K562 (cell line): ENCODE measurements at regions not wholly inside any gene's neighbourhood (a gene's known extent, or its start where the extent isn't known, plus 50 kb on each side); places are given as distances from the start of the nearest gene placed in this dataset.

ENCODE experiments used
- ATAC-seq: fragments of 200-7000 bp; cut with Tn5 transposase; 3 replicates; pipeline ENCODE4 v1.9.1; 2020; ENCODE audit warnings: moderate library complexity
- BruUV-seq: library from RNA; stranded (reverse); fragments of 400-500 nt; replicated peaks from 2 replicates; lab custom pipeline; 2021; lab: Mats Ljungman, UMichigan
- CTCF ChIA-PET: fragments of 300-600 bp; formaldehyde crosslinking; extraction: SDS; loops from one replicate; lab custom pipeline; 2021; ENCODE audit warnings: low intra/inter-chr PET ratio; lab: Yijun Ruan, JAX
- POLR2A ChIA-PET: fragments of 300-600, 350-650 bp; sonication (Branson Sonifier 250); formaldehyde crosslinking; extraction: SDS; loops from one replicate; lab custom pipeline; 2021; ENCODE audit warnings: antibody characterized with exemption, inconsistent platforms; lab: Yijun Ruan, JAX
- DNase-seq, 4 experiments: peaks; one replicate each; pipeline versions ENCODE4 v3.0.0 to v3.0.0-alpha.2; 2011 to 2018; ENCODE audit warnings: low spot score in 3 of 4, mixed read lengths in 3 of 4; ENCODE audit errors: extremely low read depth in 1 of 4
- FAIRE-seq: peaks from 2 replicates; lab custom pipeline; 2011; peaks lifted over from hg19 to GRCh38; lab: Jason Lieb, UNC
- H2AFZ ChIP-seq: 2 replicates; pipeline ENCODE4 v1.6.0; 2011; ENCODE audit warnings: low read depth, low read length, control low read depth, inconsistent platforms
- H3K27ac ChIP-seq: fragments of 200-600 bp; 3 replicates; pipeline ENCODE4 v1.8.0; 2011; ENCODE audit warnings: low read depth, mild to moderate bottlenecking, control low read depth, inconsistent platforms, low read length, moderate library complexity, mixed read lengths; ENCODE audit errors: extremely low read depth
- H3K27me3 ChIP-seq, 2 experiments: fragments of 300-600 bp in 1 of 2; 2 replicates in 1 of 2; 3 replicates in 1 of 2; pipeline versions ENCODE4 v1.6.0 to v1.8.0; 2011; ENCODE audit warnings: inconsistent platforms in 2 of 2, low read length in 2 of 2, mild to moderate bottlenecking in 1 of 2, mixed read lengths in 1 of 2, moderate library complexity in 1 of 2; ENCODE audit not compliant: control insufficient read depth in 2 of 2, insufficient read depth in 2 of 2
- H3K36me3 ChIP-seq: fragments of 300-600 bp; 3 replicates; pipeline ENCODE4 v1.8.0; 2011; ENCODE audit warnings: mild to moderate bottlenecking, low read length, inconsistent platforms; ENCODE audit not compliant: control insufficient read depth, insufficient read depth
- H3K4me1 ChIP-seq, 2 experiments: fragments of 200-600 bp in 1 of 2; replicated peaks in 1 of 2; 2 replicates in 1 of 2; 3 replicates in 1 of 2; pipeline versions ENCODE4 v1.5.1 to v1.8.0; 2011; ENCODE audit warnings: inconsistent platforms in 2 of 2, low read length in 2 of 2, mild to moderate bottlenecking in 1 of 2, mixed read lengths in 1 of 2, moderate library complexity in 1 of 2; ENCODE audit not compliant: control insufficient read depth in 2 of 2, insufficient read depth in 2 of 2
- H3K4me2 ChIP-seq: 2 replicates; pipeline ENCODE4 v1.6.1; 2011; ENCODE audit warnings: low read length, control low read depth, inconsistent platforms, mixed read lengths; ENCODE audit not compliant: insufficient read depth
- H3K4me3 ChIP-seq: fragments of 200-600 bp; sonication (generic), shearing (Covaris generic); 2 replicates; pipeline ENCODE4 v1.5.1; 2016; ENCODE audit warnings: control low read depth, inconsistent platforms
- H3K79me2 ChIP-seq: fragments of 200-600 bp; 3 replicates; pipeline ENCODE4 v1.8.0; 2011; ENCODE audit warnings: low read length, inconsistent platforms; ENCODE audit not compliant: control insufficient read depth, insufficient read depth
- H3K9ac ChIP-seq, 2 experiments: 2 replicates each; pipeline versions ENCODE4 v1.6.0 to v1.6.1; 2011; ENCODE audit warnings: low read depth in 2 of 2, low read length in 2 of 2, control low read depth in 1 of 2, inconsistent platforms in 1 of 2, mild to moderate bottlenecking in 1 of 2, mixed read lengths in 1 of 2; ENCODE audit not compliant: insufficient read depth in 1 of 2
- H3K9me1 ChIP-seq: one replicate; pipeline ENCODE4 v1.6.0; 2011; ENCODE audit warnings: inconsistent platforms, mild to moderate bottlenecking, low read length, moderate library complexity; ENCODE audit not compliant: control insufficient read depth, insufficient read depth
- H3K9me3 ChIP-seq: replicated peaks from 2 replicates; pipeline ENCODE4 v1.5.1; 2011; ENCODE audit warnings: low read depth, low read length, inconsistent platforms; ENCODE audit not compliant: control insufficient read depth, insufficient read depth
- H4K20me1 ChIP-seq: replicated peaks from 2 replicates; pipeline ENCODE4 v1.6.1; 2011; ENCODE audit warnings: low read length, inconsistent platforms, mixed read lengths; ENCODE audit not compliant: control insufficient read depth, insufficient read depth
- CBX2 ChIP-seq: fragments of 200-600 bp; sonication (generic); IDR thresholded peaks from one replicate; pipeline ENCODE4 v1.6.1; 2012; ENCODE audit warnings: mild to moderate bottlenecking, low read length, inconsistent platforms; ENCODE audit not compliant: insufficient read depth, poor library complexity, severe bottlenecking
- FOS ChIP-seq: IDR thresholded peaks from 3 replicates; pipeline ENCODE4 v1.6.1; 2011; ENCODE audit not compliant: insufficient read length; ENCODE audit errors: extremely low read depth
- NCOA2 ChIP-seq, 2 experiments: fragments of 450-650 bp; IDR thresholded peaks; 2 replicates each; pipeline ENCODE4 v1.6.1; 2018; ENCODE audit warnings: mild to moderate bottlenecking in 2 of 2, moderate library complexity in 1 of 2; ENCODE audit not compliant: partially characterized antibody in 2 of 2
- NEUROD1 ChIP-seq: fragments of 150-350 bp; IDR thresholded peaks from 2 replicates; pipeline ENCODE4 v1.6.1; 2014; ENCODE audit warnings: borderline replicate concordance, low read length, low read depth; ENCODE audit not compliant: partially characterized antibody
- PHTF2 ChIP-seq: fragments of 250-450 bp; sonication (Bioruptor Pico); IDR thresholded peaks from 2 replicates; pipeline ENCODE4 v1.5.0; 2021; ENCODE audit warnings: mild to moderate bottlenecking
- POLR3G ChIP-seq: IDR thresholded peaks from 2 replicates; pipeline ENCODE4 v1.6.1; 2011; ENCODE audit not compliant: insufficient read length, insufficient replicate concordance; ENCODE audit errors: extremely low read depth
- RBM15 ChIP-seq: fragments of 200-400 bp; formaldehyde crosslinking; IDR thresholded peaks from 2 replicates; pipeline ENCODE4 v1.6.1; 2018; ENCODE audit warnings: mild to moderate bottlenecking, low read length, moderate library complexity; ENCODE audit not compliant: insufficient read depth
- SMAD1 ChIP-seq: fragments of 150-350 bp; IDR thresholded peaks from 2 replicates; pipeline ENCODE4 v1.6.1; 2014; ENCODE audit warnings: low read length, low read depth; ENCODE audit not compliant: partially characterized antibody
- TEAD4 ChIP-seq, 2 experiments: sonication (generic) in 1 of 2; formaldehyde crosslinking in 1 of 2; IDR thresholded peaks; 2 replicates each; pipeline versions ENCODE4 v1.6.1 to v1.8.0; 2012 to 2022; ENCODE audit warnings: borderline replicate concordance in 1 of 2, inconsistent platforms in 1 of 2, low read length in 1 of 2, mild to moderate bottlenecking in 1 of 2, missing genetic modification reagents in 1 of 2
- YY1 ChIP-seq, 3 experiments: IDR thresholded peaks; 2 replicates each; pipeline ENCODE4 v1.6.1; 2011; ENCODE audit warnings: low read length in 2 of 3, mild to moderate bottlenecking in 2 of 3, moderate library complexity in 2 of 3, borderline replicate concordance in 1 of 3, control low read depth in 1 of 3, low read depth in 1 of 3; ENCODE audit not compliant: insufficient read depth in 3 of 3, insufficient replicate concordance in 2 of 3, control insufficient read depth in 1 of 3, insufficient read length in 1 of 3; ENCODE audit errors: extremely low read depth in 1 of 3
- ZEB2 ChIP-seq: fragments of 450-650 bp; IDR thresholded peaks from 2 replicates; pipeline ENCODE4 v1.6.1; 2016
- ZNF445 ChIP-seq: fragments of 250-450 bp; sonication (Bioruptor Pico); IDR thresholded peaks from 2 replicates; pipeline ENCODE4 v1.4.0; 2020; ENCODE audit warnings: low read depth, mild to moderate bottlenecking, moderate library complexity
- WGBS: fragments of 100-300 bp; shearing (Covaris generic); methylation state at CpG from one replicate; pipeline ENCODE4 v1.1.6; 2016; ENCODE audit warnings: low coverage, mixed read lengths; ENCODE audit not compliant: insufficient coverage; ENCODE audit errors: missing lambda C conversion rate; 5-methylcytosine and 5-hydroxymethylcytosine counted together
- in situ Hi-C: fragments of 300-500 bp; cut with MboI; formaldehyde crosslinking; loops from 4 replicates; pipeline ENCODE4 v1.15.0; 2018; ENCODE audit warnings: inconsistent platforms, mixed read lengths
- intact Hi-C: fragments of 100-400 bp; cut with micrococcal nuclease; formaldehyde crosslinking; loops from 2 replicates; pipeline ENCODE4 v1.14.2; 2022
- TF ChIP-seq, protein P1 (sequence below): fragments of 250-450 bp; sonication (Bioruptor Pico); IDR thresholded peaks from 2 replicates; pipeline ENCODE4 v1.9.0; 2021; ENCODE audit warnings: mild to moderate bottlenecking, inconsistent platforms
- TF ChIP-seq, protein P2 (sequence below), 2 experiments: fragments of 450-650 bp; IDR thresholded peaks; 2 replicates each; pipeline ENCODE4 v1.6.1; 2018; ENCODE audit warnings: mild to moderate bottlenecking in 2 of 2, low read depth in 1 of 2; ENCODE audit not compliant: partially characterized antibody in 2 of 2

DNA sequence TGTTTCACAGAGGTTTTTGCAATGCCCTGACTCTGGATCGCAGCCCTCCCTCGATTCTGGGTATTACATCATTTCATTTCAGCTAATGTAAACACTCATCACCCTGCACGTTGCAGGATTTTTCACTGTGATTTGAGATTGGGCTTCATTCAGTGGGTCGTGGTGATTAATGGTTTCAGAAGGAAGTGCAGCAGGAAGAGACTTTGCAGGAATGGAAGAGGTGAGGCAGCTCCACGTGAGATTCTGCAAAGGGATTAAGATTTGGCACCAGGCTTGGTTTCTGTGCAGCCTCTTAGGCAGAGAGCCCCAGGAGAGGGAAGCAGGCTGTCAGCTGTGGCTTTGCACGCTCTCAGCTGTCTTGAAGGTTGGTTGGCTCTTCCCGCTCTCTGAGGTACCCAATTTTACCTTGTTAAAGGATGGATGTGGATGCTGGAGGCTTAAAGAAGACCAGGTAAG lies 95.2 kb downstream of the PLCE1 start:
- no peak for TF ChIP-seq SMAD1
- no peak for TF ChIP-seq TEAD4 (IDR thresholded peaks at IDR 0.05; ENCODE audit: low read length)
- TF ChIP-seq TEAD4 (CRISPR knock-in tag; IDR thresholded peaks at IDR 0.05; ENCODE audit: borderline replicate concordance): no peak
- TF ChIP-seq, protein P1, sequence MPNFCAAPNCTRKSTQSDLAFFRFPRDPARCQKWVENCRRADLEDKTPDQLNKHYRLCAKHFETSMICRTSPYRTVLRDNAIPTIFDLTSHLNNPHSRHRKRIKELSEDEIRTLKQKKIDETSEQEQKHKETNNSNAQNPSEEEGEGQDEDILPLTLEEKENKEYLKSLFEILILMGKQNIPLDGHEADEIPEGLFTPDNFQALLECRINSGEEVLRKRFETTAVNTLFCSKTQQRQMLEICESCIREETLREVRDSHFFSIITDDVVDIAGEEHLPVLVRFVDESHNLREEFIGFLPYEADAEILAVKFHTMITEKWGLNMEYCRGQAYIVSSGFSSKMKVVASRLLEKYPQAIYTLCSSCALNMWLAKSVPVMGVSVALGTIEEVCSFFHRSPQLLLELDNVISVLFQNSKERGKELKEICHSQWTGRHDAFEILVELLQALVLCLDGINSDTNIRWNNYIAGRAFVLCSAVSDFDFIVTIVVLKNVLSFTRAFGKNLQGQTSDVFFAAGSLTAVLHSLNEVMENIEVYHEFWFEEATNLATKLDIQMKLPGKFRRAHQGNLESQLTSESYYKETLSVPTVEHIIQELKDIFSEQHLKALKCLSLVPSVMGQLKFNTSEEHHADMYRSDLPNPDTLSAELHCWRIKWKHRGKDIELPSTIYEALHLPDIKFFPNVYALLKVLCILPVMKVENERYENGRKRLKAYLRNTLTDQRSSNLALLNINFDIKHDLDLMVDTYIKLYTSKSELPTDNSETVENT: no peak
- TF ChIP-seq, protein P2, sequence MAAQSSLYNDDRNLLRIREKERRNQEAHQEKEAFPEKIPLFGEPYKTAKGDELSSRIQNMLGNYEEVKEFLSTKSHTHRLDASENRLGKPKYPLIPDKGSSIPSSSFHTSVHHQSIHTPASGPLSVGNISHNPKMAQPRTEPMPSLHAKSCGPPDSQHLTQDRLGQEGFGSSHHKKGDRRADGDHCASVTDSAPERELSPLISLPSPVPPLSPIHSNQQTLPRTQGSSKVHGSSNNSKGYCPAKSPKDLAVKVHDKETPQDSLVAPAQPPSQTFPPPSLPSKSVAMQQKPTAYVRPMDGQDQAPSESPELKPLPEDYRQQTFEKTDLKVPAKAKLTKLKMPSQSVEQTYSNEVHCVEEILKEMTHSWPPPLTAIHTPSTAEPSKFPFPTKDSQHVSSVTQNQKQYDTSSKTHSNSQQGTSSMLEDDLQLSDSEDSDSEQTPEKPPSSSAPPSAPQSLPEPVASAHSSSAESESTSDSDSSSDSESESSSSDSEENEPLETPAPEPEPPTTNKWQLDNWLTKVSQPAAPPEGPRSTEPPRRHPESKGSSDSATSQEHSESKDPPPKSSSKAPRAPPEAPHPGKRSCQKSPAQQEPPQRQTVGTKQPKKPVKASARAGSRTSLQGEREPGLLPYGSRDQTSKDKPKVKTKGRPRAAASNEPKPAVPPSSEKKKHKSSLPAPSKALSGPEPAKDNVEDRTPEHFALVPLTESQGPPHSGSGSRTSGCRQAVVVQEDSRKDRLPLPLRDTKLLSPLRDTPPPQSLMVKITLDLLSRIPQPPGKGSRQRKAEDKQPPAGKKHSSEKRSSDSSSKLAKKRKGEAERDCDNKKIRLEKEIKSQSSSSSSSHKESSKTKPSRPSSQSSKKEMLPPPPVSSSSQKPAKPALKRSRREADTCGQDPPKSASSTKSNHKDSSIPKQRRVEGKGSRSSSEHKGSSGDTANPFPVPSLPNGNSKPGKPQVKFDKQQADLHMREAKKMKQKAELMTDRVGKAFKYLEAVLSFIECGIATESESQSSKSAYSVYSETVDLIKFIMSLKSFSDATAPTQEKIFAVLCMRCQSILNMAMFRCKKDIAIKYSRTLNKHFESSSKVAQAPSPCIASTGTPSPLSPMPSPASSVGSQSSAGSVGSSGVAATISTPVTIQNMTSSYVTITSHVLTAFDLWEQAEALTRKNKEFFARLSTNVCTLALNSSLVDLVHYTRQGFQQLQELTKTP (IDR thresholded peaks at IDR 0.05; ENCODE audit: low read depth in 1 of 2, partially characterized antibody in 2 of 2): no peak
- no peak for TF ChIP-seq ZNF445 (CRISPR knock-in tag)
- no peak for TF ChIP-seq NEUROD1
- TF ChIP-seq ZEB2: no peak
- no peak for TF ChIP-seq POLR3G
- TF ChIP-seq NCOA2 (IDR thresholded peaks at IDR 0.05; ENCODE audit: partially characterized antibody in 2 of 2): no peak
- no peak for TF ChIP-seq RBM15
- TF ChIP-seq PHTF2 (CRISPR knock-in tag): no peak
- TF ChIP-seq FOS: no peak
- TF ChIP-seq YY1 (IDR thresholded peaks at IDR 0.05; ENCODE audit: borderline replicate concordance in 1 of 3, control insufficient read depth in 1 of 3, extremely low read depth in 1 of 3, insufficient read depth in 3 of 3, insufficient read length in 1 of 3, insufficient replicate concordance in 2 of 3, low read depth in 1 of 3, low read length in 2 of 3): no peak
- no peak for TF ChIP-seq CBX2
- TF ChIP-seq, all 486 proteins: peak for 0
- Histone ChIP-seq H3K9me3 (no peaks in the 10 kb centered on the region), H3K27me3 (no peaks in the 10 kb centered on the region), H3K4me2 (no peak overlapping the region), H3K27ac (no peak overlapping the region), H3K4me1 (no peaks in the 10 kb centered on the region), H3K9ac (no peak overlapping the region), H3K36me3 (no peaks in the 10 kb centered on the region), H3K9me1 (no peaks in the 10 kb centered on the region), H3K4me3 (no peak overlapping the region), H4K20me1 (no peaks in the 10 kb centered on the region), H2AFZ (no peak overlapping the region), H3K79me2 (no peaks in the 10 kb centered on the region)
- ChIA-PET CTCF (no interaction called here), POLR2A (interaction anchor here (0.6 kb wide), 1 partner anchor 188 kb away, joined by 4 read pairs; no protein-coding TSS in a partner anchor)
- no TSS peak for BruUV-seq
- DNase-seq: no peak
- FAIRE-seq: no peak
- ATAC-seq: no peak
- WGBS: 2% methylated on average over 7 of the region's 7 CpGs
- in situ Hi-C loops: no loop called here
- intact Hi-C loops: no loop called here
